ENCODE measurements at regions not wholly inside any gene's neighbourhood (a gene's known extent, or its start where the extent isn't known, plus 50 kb on each side); places are given as distances from the start of the nearest gene placed in this dataset.

GRCh38 chr5:110339399-110339798 lies 387.1 kb downstream of the TMEM232 start:
- Histone ChIP-seq H3K27ac (no peak overlapping the region), H3K4me1 (peaks cover 0 to 5% of the 10 kb centered on the region in 2 donors), H3K36me3 (no peaks in the 10 kb centered on the region), H3K4me3 (no peak overlapping the region), H3K9me3 (no peaks in the 10 kb centered on the region), H3K27me3 (no peaks in the 10 kb centered on the region)
- no peak for DNase-seq (ENCODE audit: low spot score in 2 of 2)
- TF ChIP-seq, protein P1, sequence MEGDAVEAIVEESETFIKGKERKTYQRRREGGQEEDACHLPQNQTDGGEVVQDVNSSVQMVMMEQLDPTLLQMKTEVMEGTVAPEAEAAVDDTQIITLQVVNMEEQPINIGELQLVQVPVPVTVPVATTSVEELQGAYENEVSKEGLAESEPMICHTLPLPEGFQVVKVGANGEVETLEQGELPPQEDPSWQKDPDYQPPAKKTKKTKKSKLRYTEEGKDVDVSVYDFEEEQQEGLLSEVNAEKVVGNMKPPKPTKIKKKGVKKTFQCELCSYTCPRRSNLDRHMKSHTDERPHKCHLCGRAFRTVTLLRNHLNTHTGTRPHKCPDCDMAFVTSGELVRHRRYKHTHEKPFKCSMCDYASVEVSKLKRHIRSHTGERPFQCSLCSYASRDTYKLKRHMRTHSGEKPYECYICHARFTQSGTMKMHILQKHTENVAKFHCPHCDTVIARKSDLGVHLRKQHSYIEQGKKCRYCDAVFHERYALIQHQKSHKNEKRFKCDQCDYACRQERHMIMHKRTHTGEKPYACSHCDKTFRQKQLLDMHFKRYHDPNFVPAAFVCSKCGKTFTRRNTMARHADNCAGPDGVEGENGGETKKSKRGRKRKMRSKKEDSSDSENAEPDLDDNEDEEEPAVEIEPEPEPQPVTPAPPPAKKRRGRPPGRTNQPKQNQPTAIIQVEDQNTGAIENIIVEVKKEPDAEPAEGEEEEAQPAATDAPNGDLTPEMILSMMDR (IDR thresholded peaks at IDR 0.05), result no peak
- intact Hi-C loops (cut with DNase I), result no loop called here

GRCh38 chr5:110341836-110342235 lies 384.6 kb downstream of the TMEM232 start:
- intact Hi-C loops (cut with DNase I), result no loop called here
- TF ChIP-seq, protein P1 (IDR thresholded peaks at IDR 0.05), result no peak
- Histone ChIP-seq H3K27me3 (no peaks in the 10 kb centered on the region), H3K4me1 (peaks cover 2 to 11% of the 10 kb centered on the region in 2 donors), H3K27ac (no peak overlapping the region), H3K9me3 (no peaks in the 10 kb centered on the region), H3K36me3 (no peaks in the 10 kb centered on the region), H3K4me3 (no peak overlapping the region)
- DNase-seq (ENCODE audit: low spot score in 2 of 2), result no peak

GRCh38 chr5:110342683-110343082 lies 383.8 kb downstream of the TMEM232 start:
- intact Hi-C loops (cut with DNase I), result no loop called here
- TF ChIP-seq, protein P1 (IDR thresholded peaks at IDR 0.05), result no peak
- Histone ChIP-seq H3K4me3 (no peak overlapping the region), H3K9me3 (no peaks in the 10 kb centered on the region), H3K36me3 (no peaks in the 10 kb centered on the region), H3K4me1 (peaks cover 2 to 11% of the 10 kb centered on the region in 2 donors), H3K27me3 (no peaks in the 10 kb centered on the region), H3K27ac (no peak overlapping the region)
- DNase-seq (ENCODE audit: low spot score in 2 of 2), result no peak

- H3K9me3 ChIP-seq, result no peaks in the 10 kb centered on the region
- no peak for DNase-seq (ENCODE audit: low spot score in 2 of 2)
- no peaks in the 10 kb centered on the region for H3K36me3 ChIP-seq
- intact Hi-C loops (cut with DNase I), result no loop called here
- no peaks in the 10 kb centered on the region for H3K27me3 ChIP-seq
- no peak overlapping the region for H3K27ac ChIP-seq
- TF ChIP-seq, protein P1 (IDR thresholded peaks at IDR 0.05), result no peak
- peaks cover 2 to 11% of the 10 kb centered on the region in 2 donors for H3K4me1 ChIP-seq
- no peak overlapping the region for H3K4me3 ChIP-seq
Measured at GRCh38 chr5:110343616-110344015, 382.9 kb downstream of the TMEM232 start.

GRCh38 chr5:110345623-110346022 lies 380.8 kb downstream of the TMEM232 start:
- H3K9me3 ChIP-seq, result no peaks in the 10 kb centered on the region
- no peak overlapping the region for H3K27ac ChIP-seq
- TF ChIP-seq, protein P1 (IDR thresholded peaks at IDR 0.05), result no peak
- DNase-seq (ENCODE audit: low spot score in 2 of 2), result no peak
- H3K4me3 ChIP-seq, result no peak overlapping the region
- intact Hi-C loops (cut with DNase I), result no loop called here
- peaks cover 2 to 11% of the 10 kb centered on the region in 2 donors for H3K4me1 ChIP-seq
- no peaks in the 10 kb centered on the region for H3K27me3 ChIP-seq
- H3K36me3 ChIP-seq, result no peaks in the 10 kb centered on the region

DNA sequence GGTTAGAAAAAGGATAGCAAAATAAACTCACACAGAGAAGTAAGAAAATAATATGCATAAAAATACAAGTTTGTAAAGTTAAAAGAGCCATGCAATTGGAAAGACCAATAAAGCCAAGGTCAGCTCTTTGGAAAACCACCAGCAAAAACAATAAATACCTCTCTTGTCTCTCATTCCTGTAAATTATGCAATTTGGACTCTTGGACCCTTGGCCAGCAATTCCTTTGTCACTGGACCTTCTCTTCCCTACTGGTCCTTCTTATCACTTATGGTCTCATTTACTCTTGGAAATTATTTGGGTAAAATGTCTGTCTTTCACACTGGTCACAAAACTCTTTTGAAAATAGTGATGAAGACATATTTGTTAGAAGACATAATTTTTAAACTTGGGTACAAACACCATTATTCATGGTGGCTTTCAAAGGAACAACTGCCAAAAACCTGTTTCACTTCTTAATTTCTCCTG lies 379.5 kb downstream of the TMEM232 start:
- intact Hi-C loops (cut with DNase I), result no loop called here
- H3K27me3 ChIP-seq, result no peaks in the 10 kb centered on the region
- TF ChIP-seq, protein P1 (IDR thresholded peaks at IDR 0.05), result no peak
- peaks cover 2 to 6% of the 10 kb centered on the region in 2 donors for H3K4me1 ChIP-seq
- no peak overlapping the region for H3K27ac ChIP-seq
- H3K36me3 ChIP-seq, result no peaks in the 10 kb centered on the region
- no peak for DNase-seq (ENCODE audit: low spot score in 2 of 2)
- H3K9me3 ChIP-seq, result no peaks in the 10 kb centered on the region
- H3K4me3 ChIP-seq, result no peak overlapping the region
